ENCODE measurements at regions not wholly inside any gene's neighbourhood (a gene's known extent, or its start where the extent isn't known, plus 50 kb on each side); places are given as distances from the start of the nearest gene placed in this dataset.

DNA sequence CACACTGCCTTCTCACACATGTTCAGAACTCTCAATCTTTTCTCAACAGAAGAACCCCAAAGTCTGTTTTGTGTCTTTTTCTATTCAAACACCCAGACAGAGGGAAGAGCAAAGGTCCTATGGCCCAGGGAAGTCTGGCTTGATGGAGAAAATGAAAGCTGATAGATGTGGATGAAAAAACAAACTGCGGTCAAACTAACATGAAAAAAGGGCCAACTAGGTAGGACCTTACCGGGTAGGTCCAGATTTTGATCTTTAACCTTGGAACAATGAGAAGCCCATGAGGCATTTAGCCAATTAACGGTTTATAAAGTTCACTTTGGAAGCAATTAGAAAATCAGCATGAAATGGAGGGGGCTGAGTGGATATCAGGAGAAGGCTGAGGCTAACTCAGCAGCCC lies 507.7 kb upstream of the SLC35B3 start:
- no peak overlapping the region for H3K4me2 ChIP-seq (ENCODE audit: low read length)
- intact Hi-C loops (cut with micrococcal nuclease) = no loop called here
- CTCF ChIA-PET = no interaction called here
- H4K20me1 ChIP-seq (ENCODE audit: insufficient read depth) = no peaks in the 10 kb centered on the region
- H3K9me2 ChIP-seq (ENCODE audit: insufficient read depth) = no peaks in the 10 kb centered on the region
- H3K9ac ChIP-seq (ENCODE audit: low read length) = no peak overlapping the region
- H3K79me2 ChIP-seq (ENCODE audit: insufficient read depth, low read length) = no peaks in the 10 kb centered on the region
- no peak for DNase-seq (ENCODE audit: low read depth, low spot score)
- H3K36me3 ChIP-seq (ENCODE audit: control insufficient read depth in 1 of 2, insufficient read depth in 2 of 2, low read length in 2 of 2) = no peaks in the 10 kb centered on the region
- no peak overlapping the region for H2AFZ ChIP-seq (ENCODE audit: low read depth, low read length, poor library complexity, severe bottlenecking)
- H3K27ac ChIP-seq (ENCODE audit: low read depth, low read length) = no peak overlapping the region
- no peak for TF ChIP-seq EZH2 (IDR thresholded peaks at IDR 0.05)
- no peak for TF ChIP-seq CBX3 (IDR thresholded peaks at IDR 0.05; ENCODE audit: low read depth)
- no peak for TF ChIP-seq EZH2phosphoT487 (IDR thresholded peaks at IDR 0.05; ENCODE audit: borderline replicate concordance)
- no peak for TF ChIP-seq RAD21 (IDR thresholded peaks at IDR 0.05; ENCODE audit: low read depth)
- TF ChIP-seq, protein P1, sequence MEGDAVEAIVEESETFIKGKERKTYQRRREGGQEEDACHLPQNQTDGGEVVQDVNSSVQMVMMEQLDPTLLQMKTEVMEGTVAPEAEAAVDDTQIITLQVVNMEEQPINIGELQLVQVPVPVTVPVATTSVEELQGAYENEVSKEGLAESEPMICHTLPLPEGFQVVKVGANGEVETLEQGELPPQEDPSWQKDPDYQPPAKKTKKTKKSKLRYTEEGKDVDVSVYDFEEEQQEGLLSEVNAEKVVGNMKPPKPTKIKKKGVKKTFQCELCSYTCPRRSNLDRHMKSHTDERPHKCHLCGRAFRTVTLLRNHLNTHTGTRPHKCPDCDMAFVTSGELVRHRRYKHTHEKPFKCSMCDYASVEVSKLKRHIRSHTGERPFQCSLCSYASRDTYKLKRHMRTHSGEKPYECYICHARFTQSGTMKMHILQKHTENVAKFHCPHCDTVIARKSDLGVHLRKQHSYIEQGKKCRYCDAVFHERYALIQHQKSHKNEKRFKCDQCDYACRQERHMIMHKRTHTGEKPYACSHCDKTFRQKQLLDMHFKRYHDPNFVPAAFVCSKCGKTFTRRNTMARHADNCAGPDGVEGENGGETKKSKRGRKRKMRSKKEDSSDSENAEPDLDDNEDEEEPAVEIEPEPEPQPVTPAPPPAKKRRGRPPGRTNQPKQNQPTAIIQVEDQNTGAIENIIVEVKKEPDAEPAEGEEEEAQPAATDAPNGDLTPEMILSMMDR (IDR thresholded peaks at IDR 0.05 in 2 of 3, conservative IDR thresholded peaks at IDR 0.05 in 1 of 3; ENCODE audit: borderline replicate concordance in 1 of 3, insufficient read depth in 1 of 3, low read depth in 2 of 3, low read length in 2 of 3) = no peak
- TF ChIP-seq EGR1 (IDR thresholded peaks at IDR 0.05; ENCODE audit: low read depth) = no peak
- H3K27me3 ChIP-seq (ENCODE audit: insufficient read depth, low read length) = no peaks in the 10 kb centered on the region
- H3K9me3 ChIP-seq (ENCODE audit: control insufficient read depth in 1 of 2, insufficient read depth in 1 of 2, low read depth in 1 of 2, low read length in 2 of 2) = no peaks in the 10 kb centered on the region
- POLR2A ChIA-PET = no interaction called here
- H3K4me1 ChIP-seq (ENCODE audit: control insufficient read depth in 1 of 2, insufficient read depth in 2 of 2, low read length in 2 of 2) = peaks cover 17 to 22% of the 10 kb centered on the region in 2 experiments; a peak in 3 of 4 replicates
- RAD21 ChIA-PET (ENCODE audit: low non-redundant PET in 1 of 2, low total read pairs in 2 of 2, uncharacterized antibody in 2 of 2, unreplicated experiment in 2 of 2) = no interaction called here
- no TSS peak for BruUV-seq (replicated peaks)
- no peak overlapping the region for H3K4me3 ChIP-seq (replicated peaks in 1 of 2; ENCODE audit: low read depth in 1 of 2, low read length in 2 of 2)
- no peak for ATAC-seq

DNA sequence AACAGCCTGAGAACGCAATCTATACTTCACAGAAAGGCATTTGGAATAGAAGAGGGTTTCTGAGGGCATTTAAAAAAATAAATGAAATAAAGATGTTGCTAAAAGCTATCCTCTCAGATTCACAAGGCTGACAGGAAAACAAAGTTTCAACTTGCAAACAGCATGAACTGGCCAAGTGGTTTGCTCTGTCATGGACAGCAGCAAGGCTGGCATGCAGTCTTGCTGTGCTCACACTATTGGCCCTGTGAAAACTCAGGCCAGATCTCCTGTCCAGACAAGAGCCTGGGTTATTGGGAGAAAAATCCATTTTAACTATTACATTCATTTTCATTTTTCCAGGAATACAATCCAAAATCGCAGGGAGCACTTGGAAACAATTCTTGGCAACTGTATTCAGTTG lies 506.2 kb upstream of the SLC35B3 start:
- POLR2A ChIA-PET = no interaction called here
- Histone ChIP-seq H2AFZ (ENCODE audit: low read depth, low read length, poor library complexity, severe bottlenecking) (no peak overlapping the region), H3K9me3 (ENCODE audit: control insufficient read depth in 1 of 2, insufficient read depth in 1 of 2, low read depth in 1 of 2, low read length in 2 of 2) (no peaks in the 10 kb centered on the region), H3K9me2 (ENCODE audit: insufficient read depth) (no peaks in the 10 kb centered on the region), H3K79me2 (ENCODE audit: insufficient read depth, low read length) (no peaks in the 10 kb centered on the region), H3K36me3 (ENCODE audit: control insufficient read depth in 1 of 2, insufficient read depth in 2 of 2, low read length in 2 of 2) (no peaks in the 10 kb centered on the region), H3K9ac (ENCODE audit: low read length) (no peak overlapping the region), H3K27ac (ENCODE audit: low read depth, low read length) (no peak overlapping the region), H3K4me1 (ENCODE audit: control insufficient read depth in 1 of 2, insufficient read depth in 2 of 2, low read length in 2 of 2) (peaks cover 17 to 22% of the 10 kb centered on the region in 2 experiments; a peak in 3 of 4 replicates), H3K4me2 (ENCODE audit: low read length) (no peak overlapping the region), H4K20me1 (ENCODE audit: insufficient read depth) (no peaks in the 10 kb centered on the region), H3K4me3 (replicated peaks in 1 of 2; ENCODE audit: low read depth in 1 of 2, low read length in 2 of 2) (no peak overlapping the region), H3K27me3 (ENCODE audit: insufficient read depth, low read length) (no peaks in the 10 kb centered on the region)
- ATAC-seq = no peak
- RAD21 ChIA-PET (ENCODE audit: low non-redundant PET in 1 of 2, low total read pairs in 2 of 2, uncharacterized antibody in 2 of 2, unreplicated experiment in 2 of 2) = no interaction called here
- intact Hi-C loops (cut with micrococcal nuclease) = no loop called here
- no TSS peak for BruUV-seq (replicated peaks)
- CTCF ChIA-PET = no interaction called here
- DNase-seq (ENCODE audit: low read depth, low spot score) = no peak
- TF ChIP-seq POLR2AphosphoS5 (IDR thresholded peaks at IDR 0.05; ENCODE audit: low read depth, low read length) (no peak), CBX3 (IDR thresholded peaks at IDR 0.05; ENCODE audit: low read depth) (no peak), FOSL1 (IDR thresholded peaks at IDR 0.05; ENCODE audit: low read depth) (no peak), YY1 (IDR thresholded peaks at IDR 0.05; ENCODE audit: extremely low read depth, insufficient replicate concordance, low read depth, low read length) (no peak), EZH2 (IDR thresholded peaks at IDR 0.05) (no peak), EGR1 (IDR thresholded peaks at IDR 0.05; ENCODE audit: low read depth) (no peak), ZFX (IDR thresholded peaks at IDR 0.05) (no peak), EZH2phosphoT487 (IDR thresholded peaks at IDR 0.05; ENCODE audit: borderline replicate concordance) (no peak), SRF (IDR thresholded peaks at IDR 0.05; ENCODE audit: low read depth) (no peak)
- TF ChIP-seq, protein P2, sequence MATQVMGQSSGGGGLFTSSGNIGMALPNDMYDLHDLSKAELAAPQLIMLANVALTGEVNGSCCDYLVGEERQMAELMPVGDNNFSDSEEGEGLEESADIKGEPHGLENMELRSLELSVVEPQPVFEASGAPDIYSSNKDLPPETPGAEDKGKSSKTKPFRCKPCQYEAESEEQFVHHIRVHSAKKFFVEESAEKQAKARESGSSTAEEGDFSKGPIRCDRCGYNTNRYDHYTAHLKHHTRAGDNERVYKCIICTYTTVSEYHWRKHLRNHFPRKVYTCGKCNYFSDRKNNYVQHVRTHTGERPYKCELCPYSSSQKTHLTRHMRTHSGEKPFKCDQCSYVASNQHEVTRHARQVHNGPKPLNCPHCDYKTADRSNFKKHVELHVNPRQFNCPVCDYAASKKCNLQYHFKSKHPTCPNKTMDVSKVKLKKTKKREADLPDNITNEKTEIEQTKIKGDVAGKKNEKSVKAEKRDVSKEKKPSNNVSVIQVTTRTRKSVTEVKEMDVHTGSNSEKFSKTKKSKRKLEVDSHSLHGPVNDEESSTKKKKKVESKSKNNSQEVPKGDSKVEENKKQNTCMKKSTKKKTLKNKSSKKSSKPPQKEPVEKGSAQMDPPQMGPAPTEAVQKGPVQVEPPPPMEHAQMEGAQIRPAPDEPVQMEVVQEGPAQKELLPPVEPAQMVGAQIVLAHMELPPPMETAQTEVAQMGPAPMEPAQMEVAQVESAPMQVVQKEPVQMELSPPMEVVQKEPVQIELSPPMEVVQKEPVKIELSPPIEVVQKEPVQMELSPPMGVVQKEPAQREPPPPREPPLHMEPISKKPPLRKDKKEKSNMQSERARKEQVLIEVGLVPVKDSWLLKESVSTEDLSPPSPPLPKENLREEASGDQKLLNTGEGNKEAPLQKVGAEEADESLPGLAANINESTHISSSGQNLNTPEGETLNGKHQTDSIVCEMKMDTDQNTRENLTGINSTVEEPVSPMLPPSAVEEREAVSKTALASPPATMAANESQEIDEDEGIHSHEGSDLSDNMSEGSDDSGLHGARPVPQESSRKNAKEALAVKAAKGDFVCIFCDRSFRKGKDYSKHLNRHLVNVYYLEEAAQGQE (IDR thresholded peaks at IDR 0.05; ENCODE audit: low read depth) = no peak
- TF ChIP-seq, protein P3, sequence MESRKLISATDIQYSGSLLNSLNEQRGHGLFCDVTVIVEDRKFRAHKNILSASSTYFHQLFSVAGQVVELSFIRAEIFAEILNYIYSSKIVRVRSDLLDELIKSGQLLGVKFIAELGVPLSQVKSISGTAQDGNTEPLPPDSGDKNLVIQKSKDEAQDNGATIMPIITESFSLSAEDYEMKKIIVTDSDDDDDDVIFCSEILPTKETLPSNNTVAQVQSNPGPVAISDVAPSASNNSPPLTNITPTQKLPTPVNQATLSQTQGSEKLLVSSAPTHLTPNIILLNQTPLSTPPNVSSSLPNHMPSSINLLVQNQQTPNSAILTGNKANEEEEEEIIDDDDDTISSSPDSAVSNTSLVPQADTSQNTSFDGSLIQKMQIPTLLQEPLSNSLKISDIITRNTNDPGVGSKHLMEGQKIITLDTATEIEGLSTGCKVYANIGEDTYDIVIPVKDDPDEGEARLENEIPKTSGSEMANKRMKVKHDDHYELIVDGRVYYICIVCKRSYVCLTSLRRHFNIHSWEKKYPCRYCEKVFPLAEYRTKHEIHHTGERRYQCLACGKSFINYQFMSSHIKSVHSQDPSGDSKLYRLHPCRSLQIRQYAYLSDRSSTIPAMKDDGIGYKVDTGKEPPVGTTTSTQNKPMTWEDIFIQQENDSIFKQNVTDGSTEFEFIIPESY (IDR thresholded peaks at IDR 0.05; ENCODE audit: extremely low read depth, insufficient replicate concordance, low read length) = no peak
